Kidney glomerular epithelial cell (primary cell): ENCODE measurements at regions not wholly inside any gene's neighbourhood (a gene's known extent, or its start where the extent isn't known, plus 50 kb on each side); places are given as distances from the start of the nearest gene placed in this dataset.
"Not testable (repeated sequence)": the region's sequence is repeated elsewhere in the genome, so short reads cannot be mapped to it uniquely, and the experiment has no call there.

Experiments
- DNase-seq: peaks from one replicate; lab custom pipeline; 2025; lab: John Stamatoyannopoulos, UW

DNA sequence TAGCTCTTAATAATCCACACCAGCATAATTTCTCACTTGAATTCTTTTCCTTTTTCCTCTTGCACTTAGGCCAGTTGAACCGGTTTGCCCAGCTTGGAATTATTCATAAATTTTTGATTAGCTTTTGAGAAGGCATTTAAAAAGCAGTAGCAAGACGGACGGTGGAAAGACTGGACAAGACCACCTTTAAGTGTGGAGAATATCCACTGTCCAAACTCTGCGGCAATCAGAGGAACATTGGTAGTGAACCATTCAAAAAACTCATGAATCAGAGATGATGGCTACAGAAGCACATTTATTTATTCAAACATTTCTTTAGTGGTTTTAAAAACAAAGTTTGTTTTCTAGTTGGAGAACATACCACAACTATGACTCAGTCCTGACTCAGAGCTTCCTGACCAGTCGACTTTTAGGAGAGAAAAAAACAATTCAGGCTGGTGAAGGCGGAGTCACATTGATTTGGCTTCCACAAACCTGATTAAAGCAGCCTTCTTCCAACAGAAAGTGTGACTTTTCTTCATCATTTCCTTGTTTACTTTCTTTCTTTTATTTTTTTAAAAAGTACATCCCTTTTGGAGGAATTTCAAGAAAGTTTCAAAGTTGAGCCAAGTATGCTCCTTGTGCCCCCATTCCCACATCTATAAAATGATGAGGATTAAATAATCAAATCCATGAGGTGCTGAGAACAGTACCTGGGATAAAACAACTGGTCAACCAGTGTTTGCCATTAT is 128.8 kb downstream of the ADSS2 start:
- DNase-seq: peak; percentile 98

DNA sequence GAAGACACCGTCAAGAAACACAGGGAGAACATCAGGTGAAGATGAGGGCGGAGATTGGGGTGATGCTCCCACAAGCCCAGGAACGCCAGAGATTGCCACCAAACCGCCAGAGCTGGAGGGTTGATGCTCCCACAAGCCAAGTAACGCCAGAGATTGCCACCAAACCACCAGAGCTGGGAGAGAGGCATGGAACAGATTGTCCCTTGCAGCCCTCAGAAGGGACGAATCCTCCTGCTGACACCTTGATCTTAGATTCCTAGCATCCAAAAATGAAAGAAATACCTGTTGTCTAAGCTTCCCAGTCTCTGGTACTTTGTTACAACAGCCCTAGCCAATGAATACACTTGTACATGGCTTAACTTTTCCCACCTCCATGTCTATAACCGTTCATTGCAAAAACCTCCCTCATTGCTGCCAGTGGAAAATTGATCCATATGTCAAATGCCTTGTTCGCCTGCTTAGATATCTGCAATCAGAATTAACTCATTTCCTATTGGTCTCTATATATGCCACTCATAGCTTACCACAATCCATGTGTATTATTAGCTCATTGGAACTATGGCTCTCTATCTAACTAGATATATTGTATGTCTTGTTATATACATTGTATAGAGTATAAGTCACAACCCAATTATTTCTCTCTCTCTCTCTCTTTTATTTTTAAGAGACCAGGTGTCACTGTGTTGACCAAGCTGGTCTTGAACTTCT is 127.4 kb downstream of the ADSS2 start:
- no peak for DNase-seq

DNA sequence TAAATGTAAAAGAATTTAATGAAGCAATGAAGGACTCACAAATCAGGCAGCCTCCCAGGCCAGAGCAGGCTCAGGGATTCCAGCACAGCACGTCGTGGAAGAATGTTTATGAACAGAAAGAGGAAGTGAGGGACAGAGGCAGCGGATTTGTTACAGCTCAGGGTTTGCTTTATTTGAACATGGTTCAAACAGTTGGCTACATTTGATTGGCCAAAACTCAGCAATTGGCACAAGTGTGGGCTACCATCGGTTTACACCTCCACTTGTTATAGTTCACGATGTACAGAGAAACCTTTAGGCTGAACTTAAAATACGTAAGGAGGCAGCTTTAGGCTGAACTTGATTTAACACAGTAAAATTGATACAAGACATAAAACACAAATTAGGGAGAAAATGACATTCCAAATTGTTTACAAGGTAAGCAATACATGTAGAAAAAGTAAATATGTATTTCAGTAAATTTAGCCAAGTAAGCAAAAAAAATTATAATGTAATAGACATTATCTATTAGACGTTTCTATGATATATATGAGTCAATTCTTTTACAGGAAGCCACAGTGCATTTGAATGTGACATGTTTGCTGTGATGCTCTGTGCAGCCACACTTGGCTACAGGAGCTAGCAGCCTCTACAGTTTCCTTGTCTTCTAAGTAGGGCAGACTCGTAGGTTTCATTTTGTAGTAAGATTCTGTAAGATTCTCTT is 126.5 kb downstream of the ADSS2 start:
- DNase-seq: no peak

DNA sequence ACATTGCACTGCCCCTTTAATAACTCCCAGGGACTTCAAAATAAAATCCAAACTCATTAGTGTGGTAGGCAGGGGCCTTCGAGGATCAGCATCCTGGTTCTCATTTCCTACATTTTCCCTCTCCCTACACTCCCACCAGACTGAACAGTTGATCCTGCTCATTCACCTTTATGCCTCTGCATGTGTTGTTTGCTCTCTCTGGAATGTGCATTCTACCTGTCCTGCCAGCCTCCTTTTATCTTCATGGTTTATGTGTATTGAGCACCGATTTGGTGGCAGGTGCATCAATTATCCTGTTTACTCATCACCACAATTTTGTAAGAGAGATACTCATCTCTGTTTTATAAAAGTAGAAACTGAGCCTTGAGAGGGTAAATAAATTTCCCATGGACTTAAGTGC is 125.0 kb downstream of the ADSS2 start:
- DNase-seq: no peak

DNA sequence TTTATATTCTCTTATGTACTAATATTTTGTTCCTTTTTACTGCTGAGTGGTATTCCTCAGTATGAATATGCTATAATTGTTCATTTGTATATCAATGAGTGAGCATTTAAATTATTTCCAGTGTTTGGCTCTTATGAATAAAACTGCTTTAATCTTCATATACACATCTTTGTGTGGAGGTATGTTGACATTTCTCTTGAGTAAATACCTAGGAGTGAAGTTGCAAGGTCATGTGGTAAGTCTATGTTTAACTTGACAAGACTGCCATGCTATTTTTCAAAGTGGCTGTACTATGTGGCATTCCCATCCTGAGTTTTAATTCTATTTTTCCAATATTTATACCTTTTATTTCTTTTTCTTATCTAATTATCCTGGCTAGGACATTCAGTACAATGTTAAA is 124.2 kb downstream of the ADSS2 start:
- DNase-seq: no peak

DNA sequence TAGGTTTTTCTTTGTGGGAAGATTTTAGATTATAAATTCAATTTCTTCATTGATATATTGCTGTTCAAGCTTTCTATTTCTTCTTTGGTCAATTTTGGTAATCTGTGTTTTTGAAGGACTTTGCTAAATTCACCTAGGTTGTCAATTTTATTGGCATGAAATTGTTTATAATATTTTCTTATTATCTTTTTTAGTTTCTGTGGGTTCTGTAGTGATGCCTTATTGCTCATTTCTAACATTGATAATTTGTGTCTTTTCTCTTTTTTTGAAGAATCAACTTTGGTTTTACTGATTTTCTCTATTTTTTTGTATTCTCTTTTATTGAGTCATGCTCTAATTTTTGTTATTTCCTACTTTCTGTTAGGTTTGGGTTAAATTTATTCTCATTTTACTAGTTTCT is 123.2 kb downstream of the ADSS2 start:
- no peak for DNase-seq

DNA sequence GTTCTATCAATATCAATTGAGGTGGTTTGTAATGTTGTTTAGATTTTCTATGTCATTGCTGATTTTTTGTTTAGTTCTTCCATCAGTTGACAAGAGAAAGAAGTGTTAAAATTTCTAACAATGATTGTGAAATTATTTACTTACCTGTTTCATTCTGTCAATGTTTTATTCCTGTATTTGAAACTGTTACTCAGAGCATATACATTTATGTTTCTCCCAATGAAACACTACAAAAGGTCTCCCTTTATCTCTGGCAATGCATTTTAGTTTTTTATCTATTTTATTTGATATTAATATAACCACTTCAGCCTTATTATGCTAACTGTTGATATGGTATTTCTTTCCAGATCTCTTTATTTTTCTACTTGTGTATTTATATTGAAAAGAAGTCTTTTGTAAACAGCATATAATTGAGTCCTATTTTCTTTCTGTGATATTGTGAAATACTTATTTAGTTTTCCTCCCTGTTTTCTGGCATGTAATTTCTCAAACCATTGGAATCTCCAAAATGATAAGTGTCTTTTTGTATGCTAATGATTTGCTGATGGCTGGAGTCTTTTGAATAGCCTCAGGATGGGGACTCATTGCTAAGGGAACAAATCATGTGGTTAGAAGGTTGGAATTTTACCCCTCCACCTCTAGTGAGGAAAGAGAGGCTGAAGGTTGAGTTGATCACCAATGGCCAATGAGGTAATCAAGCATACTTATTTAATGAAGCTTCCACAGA is 122.0 kb downstream of the ADSS2 start:
- peak; percentile 67 for DNase-seq

DNA sequence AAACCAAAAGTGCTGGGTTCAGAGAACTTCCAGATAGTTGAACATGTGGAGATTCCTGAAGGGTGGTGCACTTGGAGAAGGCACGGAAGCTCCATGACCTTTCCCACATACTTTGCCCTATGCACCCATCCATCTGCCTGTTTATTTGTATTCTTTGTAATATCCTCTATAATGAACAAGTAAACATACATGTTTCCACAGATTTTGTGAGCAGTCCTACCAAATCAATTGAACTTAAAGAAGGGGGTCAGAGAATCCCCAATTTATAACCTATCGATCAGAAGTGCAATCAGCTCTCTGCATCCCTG is 121.4 kb downstream of the ADSS2 start:
- DNase-seq: no peak

DNA sequence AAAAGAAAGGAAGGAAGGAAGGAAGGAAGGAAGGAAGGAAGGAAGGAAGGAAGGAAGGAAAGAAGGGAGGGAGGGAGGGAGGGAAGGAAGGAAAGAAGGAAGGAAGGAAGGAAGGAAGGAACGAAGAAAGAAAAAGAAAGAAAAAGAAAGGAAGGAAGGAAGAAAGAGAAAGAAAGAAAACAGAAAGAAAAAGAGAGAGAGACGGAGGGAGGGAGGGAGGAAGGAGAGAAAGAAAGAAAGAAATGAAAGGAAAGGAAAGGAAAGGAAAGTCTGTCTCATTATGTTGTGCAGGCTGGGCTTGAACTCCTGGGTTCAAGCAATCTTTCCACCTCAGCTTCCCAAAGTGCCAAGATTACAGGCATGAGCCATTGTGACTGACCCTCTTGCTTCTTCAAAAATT is 118.9 kb downstream of the ADSS2 start:
- not testable (repeated sequence) for DNase-seq

DNA sequence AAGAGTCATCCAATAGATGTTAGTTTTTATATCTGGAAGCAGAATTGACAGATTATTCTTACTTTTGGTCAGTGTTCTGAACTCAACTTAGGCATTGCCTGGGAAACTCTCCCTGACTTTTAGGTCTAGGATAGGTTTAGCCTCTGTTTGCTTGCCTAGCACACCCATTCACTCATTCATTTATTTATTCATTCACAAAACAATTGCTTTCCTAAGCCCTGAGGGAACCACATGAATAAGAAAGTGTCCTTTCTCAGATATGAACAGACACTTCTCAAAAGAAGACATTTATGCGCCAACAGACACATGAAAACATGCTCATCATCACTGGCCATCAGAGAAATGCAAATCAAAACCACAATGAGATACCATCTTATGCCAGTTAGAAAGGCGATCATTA is 117.4 kb downstream of the ADSS2 start:
- not testable (repeated sequence) for DNase-seq

DNA sequence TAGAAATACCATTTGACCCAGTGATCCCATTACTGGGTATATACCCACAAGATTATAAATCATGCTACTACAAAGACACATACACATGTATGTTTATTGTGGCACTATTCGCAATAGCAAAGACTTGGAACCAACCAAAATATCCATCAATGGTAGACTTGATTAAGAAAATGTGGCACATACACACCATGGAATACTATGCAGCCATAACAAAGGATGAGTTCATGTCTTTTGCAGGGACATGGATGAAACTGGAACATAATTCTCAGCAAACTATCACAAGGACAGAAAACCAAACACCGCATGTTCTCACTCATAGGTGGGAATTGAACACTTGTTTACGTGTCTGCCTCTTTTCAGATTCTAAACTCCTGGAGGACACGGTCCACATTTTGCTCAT is 116.9 kb downstream of the ADSS2 start:
- DNase-seq: not testable (repeated sequence)

DNA sequence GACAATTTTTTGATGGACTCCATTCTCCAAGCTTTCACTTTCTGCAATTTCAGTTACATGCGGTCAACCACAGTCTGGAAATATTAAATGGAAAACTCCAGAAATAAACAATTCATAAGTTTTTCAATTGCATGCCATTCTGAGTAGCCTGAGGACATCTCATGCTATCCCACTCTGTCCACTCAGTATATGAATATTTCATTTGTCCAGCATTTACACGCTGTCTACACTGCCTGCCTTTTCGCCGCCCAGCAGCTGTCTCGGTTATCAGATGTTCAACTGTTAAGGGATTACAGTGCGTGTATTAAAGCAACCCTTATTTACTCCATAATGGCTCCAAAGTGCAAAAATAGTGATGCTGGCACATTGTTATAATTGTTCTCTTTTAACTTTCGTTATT is 116.3 kb downstream of the ADSS2 start:
- DNase-seq: no peak

DNA sequence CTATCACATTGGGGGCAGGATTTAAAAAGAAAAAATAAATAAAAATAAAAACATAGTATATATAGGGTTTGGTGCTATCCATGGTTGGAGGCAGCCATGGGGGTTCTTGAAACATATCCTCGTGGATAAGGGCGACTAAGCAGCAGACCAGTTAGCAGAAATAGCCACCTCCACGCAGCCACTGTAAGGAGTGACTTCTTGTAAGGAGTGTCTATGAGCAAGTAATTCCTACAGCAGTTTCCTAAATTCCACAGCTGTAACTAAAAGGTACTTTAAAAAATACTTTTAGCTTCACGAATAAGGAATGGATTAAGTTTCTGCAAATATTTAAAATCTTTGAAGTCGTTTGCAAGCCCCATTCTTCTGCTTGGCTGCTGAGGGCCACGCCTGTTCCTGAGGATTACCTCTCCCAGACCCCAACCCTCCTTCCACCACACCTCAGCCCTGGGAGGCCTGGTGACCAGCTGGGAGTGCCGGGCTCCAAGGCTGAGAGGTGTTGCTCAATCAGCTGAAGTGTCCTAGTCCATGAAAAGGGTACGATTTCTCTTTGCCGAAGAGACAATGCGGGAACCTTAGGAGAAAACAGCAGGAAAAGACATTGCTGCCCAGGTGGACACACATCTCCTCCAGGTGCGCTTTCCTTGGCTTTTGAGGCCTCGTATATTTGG is 115.3 kb downstream of the ADSS2 start:
- DNase-seq: no peak

DNA sequence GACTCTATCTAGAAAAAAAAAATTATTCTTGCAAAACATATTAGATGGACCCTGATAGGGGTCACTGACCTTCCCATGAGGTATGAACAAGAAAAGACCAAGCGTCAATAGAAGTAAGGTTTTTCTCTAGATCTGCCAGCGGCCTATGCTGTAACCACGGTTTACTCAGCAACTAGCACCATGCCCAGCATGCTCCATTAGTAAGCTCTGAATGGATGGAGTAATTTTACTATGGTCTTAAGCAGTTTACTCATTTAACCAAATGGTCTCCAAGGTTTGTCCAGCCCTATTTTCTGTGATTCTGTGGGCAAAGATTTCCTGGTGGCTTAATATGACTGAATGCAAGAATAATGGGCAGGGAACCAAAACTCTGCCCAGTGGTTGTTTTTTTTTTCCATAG is 113.9 kb downstream of the ADSS2 start:
- no peak for DNase-seq

DNA sequence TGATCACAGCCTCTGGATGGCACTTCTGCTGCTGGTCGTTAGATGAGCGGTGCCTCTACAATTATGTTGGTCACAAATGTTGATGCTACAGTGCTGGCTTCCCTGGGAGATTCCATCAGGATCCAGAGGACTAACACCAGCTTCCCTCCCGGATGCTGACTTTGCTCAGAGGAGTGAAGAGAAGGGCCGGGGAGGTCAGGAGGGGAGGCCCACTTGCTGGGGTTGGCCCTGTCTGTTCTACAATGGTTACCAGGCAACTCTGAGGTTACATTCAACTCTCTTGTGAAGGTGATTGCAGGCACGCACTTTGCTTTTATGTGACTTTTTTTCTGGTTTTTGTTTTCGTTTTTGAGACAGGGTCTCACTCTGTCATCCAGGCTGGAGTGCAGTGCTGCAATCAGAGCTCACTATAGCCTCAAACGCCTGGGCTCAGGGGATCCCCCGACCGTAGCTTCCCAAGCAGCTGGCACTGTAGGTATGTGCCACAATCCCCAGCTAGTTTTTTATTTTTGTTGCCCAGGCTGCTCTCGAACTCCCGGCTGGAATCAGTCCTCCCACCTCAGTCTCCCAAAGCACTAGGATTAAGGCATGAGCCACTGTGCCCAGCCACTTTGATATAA is 112.5 kb downstream of the ADSS2 start:
- no peak for DNase-seq

DNA sequence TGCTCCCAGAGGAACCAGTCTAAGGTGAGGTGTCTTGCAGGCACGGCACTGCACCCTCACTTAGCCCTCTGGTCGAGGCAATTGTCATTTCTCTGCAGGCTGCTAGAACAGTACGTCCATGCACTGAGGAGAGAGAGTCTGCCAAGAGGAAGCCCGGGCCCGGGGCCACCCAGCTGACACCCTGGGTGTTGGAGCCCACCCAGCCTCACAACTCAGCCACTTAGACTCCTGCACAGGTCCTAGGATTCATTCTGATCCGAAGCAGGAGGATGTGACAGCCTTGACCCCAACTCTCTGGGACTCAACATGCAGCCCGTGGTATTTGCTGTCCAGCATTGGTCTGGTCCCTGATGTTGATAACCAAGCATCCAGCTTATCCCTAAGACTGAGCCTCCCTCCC is 111.9 kb downstream of the ADSS2 start:
- no peak for DNase-seq

DNA sequence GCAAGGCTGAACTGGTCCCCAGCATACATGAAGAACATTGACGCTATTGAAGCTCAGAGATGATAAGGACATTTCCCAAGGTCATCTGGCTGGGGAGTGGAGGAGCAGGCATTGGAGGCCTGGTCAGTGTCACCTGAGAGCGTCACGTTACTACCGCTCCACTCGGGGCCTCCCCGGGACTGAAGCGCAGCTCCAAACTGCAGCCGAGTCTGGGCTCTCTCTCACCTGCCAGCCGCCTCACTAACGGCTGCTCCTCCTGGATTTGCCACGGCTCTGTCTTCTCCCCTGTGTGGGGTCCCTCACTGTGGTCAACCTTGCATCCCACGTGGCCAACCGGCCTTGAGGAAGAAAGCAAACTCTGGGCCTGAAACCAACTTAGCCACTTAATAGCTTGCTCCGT is 111.3 kb downstream of the ADSS2 start:
- DNase-seq: no peak

DNA sequence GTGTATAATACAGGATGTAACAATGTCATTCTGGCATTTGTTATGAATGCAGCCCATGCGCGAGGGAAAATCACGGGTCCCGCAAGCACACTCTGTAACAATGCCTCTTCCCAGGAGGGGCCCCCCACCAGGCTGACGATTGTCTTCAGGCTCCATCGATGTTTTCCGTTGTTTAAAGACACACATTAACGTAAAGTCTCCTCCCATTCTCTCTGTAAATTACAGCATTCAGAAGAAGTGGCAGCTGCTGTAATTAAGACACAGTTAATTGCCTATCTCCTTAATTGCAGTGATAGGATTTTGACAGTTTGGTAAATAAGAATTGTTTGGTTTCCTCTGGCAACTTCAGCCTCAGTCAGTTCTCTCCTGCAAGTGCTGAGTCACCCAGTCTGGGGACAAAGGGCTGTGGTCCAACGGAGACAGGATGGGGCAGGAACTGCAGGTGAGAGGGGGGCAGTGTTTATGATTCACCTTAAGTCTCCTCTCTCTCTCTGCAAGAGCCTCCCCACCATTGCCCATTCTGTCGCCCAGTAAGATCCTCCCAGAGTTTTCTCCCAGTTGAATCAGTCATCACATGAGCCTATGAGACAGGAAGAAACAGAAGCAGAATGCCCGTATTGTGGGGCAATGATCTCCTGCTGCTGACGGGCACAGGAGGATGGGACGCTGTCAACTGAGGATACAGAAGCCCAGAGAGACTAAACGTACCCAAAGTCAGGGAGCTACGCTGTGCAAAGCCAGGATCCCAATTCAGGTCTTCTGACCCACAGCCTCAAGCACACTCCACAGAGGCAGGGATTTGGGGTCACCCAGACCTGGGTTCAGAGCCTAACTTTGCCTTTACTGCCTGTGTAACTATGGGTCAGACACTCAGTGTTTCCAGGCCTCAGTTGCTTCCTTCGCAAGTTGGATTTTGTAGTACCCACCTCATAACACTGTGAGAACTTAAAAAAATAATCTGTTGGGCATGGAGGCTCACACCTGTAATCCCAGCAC is 110.0 kb downstream of the ADSS2 start:
- peak; percentile 46 for DNase-seq

DNA sequence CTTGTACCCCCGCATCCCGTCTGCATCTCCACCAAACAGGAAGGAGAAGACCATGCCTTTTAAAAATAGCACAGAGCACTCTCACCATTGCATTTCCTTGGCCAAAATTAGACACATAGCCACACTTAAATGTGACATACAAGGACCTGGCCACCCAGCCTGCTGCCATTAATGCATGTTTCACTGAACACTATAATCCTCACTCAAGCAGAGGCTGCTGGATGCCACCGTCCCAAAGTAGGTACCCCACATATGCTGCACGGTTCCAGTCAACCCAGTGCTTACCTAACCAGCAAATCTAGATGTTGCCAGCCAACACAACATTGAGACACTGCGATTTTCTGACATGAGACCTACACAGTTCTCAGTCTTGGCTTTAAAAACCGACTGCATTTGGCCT is 107.7 kb downstream of the ADSS2 start:
- DNase-seq: no peak

DNA sequence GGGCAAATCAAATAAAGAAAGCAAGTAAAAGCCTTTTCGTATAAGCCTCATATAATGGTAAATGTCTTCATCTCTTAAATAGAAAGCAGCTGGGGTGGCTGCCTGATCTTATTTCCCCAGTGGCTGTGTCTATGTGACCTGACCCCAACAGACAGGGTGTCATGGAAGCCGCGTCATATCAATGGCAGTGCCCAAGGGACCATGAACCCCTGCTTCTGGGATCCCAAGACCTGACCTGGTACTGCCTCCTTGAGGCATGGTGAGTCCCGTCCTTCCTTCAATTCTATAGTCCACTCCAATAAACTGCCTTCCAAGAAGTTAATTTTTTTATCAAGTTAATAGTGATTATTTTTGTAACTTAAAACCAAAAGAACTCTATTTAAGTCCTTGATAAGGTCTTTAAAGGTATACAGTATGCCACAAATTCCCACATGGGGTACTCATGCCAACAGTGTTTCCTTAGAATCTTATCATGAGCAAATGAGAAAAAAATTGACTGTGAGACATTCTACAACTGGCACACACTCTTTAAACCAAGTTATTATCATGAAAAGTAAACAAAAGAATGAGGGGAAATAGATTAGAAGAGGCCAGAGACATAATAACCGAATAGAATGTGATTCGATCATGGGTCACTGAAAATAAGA is 104.6 kb downstream of the ADSS2 start:
- DNase-seq: no peak
